GM23338 (cell line): ENCODE measurements at regions not wholly inside any gene's neighbourhood (a gene's known extent, or its start where the extent isn't known, plus 50 kb on each side); places are given as distances from the start of the nearest gene placed in this dataset.

Source experiments
- ATAC-seq: fragments of 200-7000 bp; cut with Tn5 transposase; 3 replicates; pipeline ENCODE4 v1.9.1; 2020
- DNase-seq: peaks from one replicate; pipeline ENCODE4 v3.0.0-alpha.2; 2015; ENCODE audit warnings: low spot score
- H2AFZ ChIP-seq: fragments of 200-600 bp; sonication (generic); 2 replicates; pipeline ENCODE4 v1.8.0; 2016; ENCODE audit warnings: antibody characterized with exemption, mild to moderate bottlenecking, moderate library complexity
- H3F3A ChIP-seq: fragments of 200-600 bp; sonication (generic); replicated peaks from 2 replicates; pipeline ENCODE4 v1.8.0; 2017; ENCODE audit warnings: antibody characterized with exemption, mixed run types, low read depth
- H3K27ac ChIP-seq: fragments of 200-600 bp; sonication (generic); 2 replicates; pipeline ENCODE4 v1.6.1; 2016; ENCODE audit warnings: low read depth
- H3K27me3 ChIP-seq: fragments of 200-600 bp; sonication (generic); 2 replicates; pipeline ENCODE4 v1.8.0; 2016; ENCODE audit warnings: mild to moderate bottlenecking, mixed run types, moderate library complexity; ENCODE audit not compliant: insufficient read depth
- H3K36me3 ChIP-seq: fragments of 200-600 bp; sonication (generic); 2 replicates; pipeline ENCODE4 v1.8.0; 2016; ENCODE audit warnings: mild to moderate bottlenecking; ENCODE audit not compliant: insufficient read depth
- H3K4me1 ChIP-seq: fragments of 200-600 bp; sonication (generic); 2 replicates; pipeline ENCODE4 v1.8.0; 2016; ENCODE audit warnings: mild to moderate bottlenecking, moderate library complexity; ENCODE audit not compliant: insufficient read depth
- H3K4me2 ChIP-seq: fragments of 200-600 bp; sonication (generic); 2 replicates; pipeline ENCODE4 v1.7.1; 2017; ENCODE audit warnings: mixed run types
- H3K4me3 ChIP-seq: fragments of 200-600 bp; sonication (generic); 2 replicates; pipeline ENCODE4 v1.6.1; 2016; ENCODE audit warnings: mixed run types
- H3K79me2 ChIP-seq: fragments of 200-600 bp; sonication (generic); replicated peaks from 2 replicates; pipeline ENCODE4 v1.8.0; 2017; ENCODE audit warnings: mild to moderate bottlenecking; ENCODE audit not compliant: insufficient read depth
- H3K9me2 ChIP-seq: fragments of 200-600 bp; sonication (generic); 2 replicates; pipeline ENCODE4 v1.8.0; 2017; ENCODE audit not compliant: insufficient read depth
- H4K20me1 ChIP-seq: fragments of 200-600 bp; sonication (generic); replicated peaks from 2 replicates; pipeline ENCODE4 v1.8.0; 2017; ENCODE audit warnings: mild to moderate bottlenecking; ENCODE audit not compliant: insufficient read depth
- H3K27ac Mint-ChIP-seq: 2 replicates; pipeline ENCODE4 v1.8.0; 2020; ENCODE audit warnings: inconsistent platforms, mild to moderate bottlenecking, moderate library complexity, mixed read lengths
- H3K27me3 Mint-ChIP-seq: 3 replicates; pipeline ENCODE4 v1.8.0; 2022; ENCODE audit warnings: low read depth, mild to moderate bottlenecking, moderate library complexity, mixed read lengths, inconsistent platforms; ENCODE audit not compliant: insufficient read depth, poor library complexity
- H3K36me3 Mint-ChIP-seq: 3 replicates; pipeline ENCODE4 v1.8.0; 2021; ENCODE audit warnings: low read depth, mild to moderate bottlenecking, inconsistent platforms, moderate library complexity, mixed read lengths
- H3K4me1 Mint-ChIP-seq: 3 replicates; pipeline ENCODE4 v1.8.0; 2020; ENCODE audit warnings: mild to moderate bottlenecking, inconsistent platforms, mixed read lengths
- H3K4me3 Mint-ChIP-seq: 3 replicates; pipeline ENCODE4 v1.8.0; 2021; ENCODE audit warnings: moderate library complexity, mild to moderate bottlenecking, inconsistent platforms, mixed read lengths
- H3K9me3 Mint-ChIP-seq: 3 replicates; pipeline ENCODE4 v1.8.0; 2020; ENCODE audit warnings: moderate library complexity, mild to moderate bottlenecking, inconsistent platforms, mixed read lengths
- CREB1 ChIP-seq: fragments of 250-450 bp; sonication (Bioruptor Pico); IDR thresholded peaks from 2 replicates; pipeline ENCODE4 v1.5.0; 2020; ENCODE audit warnings: low read depth, mild to moderate bottlenecking, moderate library complexity
- CTCF ChIP-seq, 2 experiments: fragments of 200-600 bp in 1 of 2; sonication (generic) in 1 of 2; conservative IDR thresholded peaks; 2 replicates each; pipeline versions ENCODE4 v1.5.1 to v1.6.1; 2016 to 2017; ENCODE audit warnings: antibody characterized with exemption in 2 of 2, low read depth in 2 of 2, mild to moderate bottlenecking in 2 of 2, moderate library complexity in 1 of 2
- ETS1 ChIP-seq: IDR thresholded peaks from 2 replicates; pipeline ENCODE4 v1.6.1; 2016; ENCODE audit warnings: antibody characterized with exemption
- EZH2 ChIP-seq: fragments of 200-600 bp; sonication (generic); IDR thresholded peaks from one replicate; pipeline ENCODE4 v1.8.0; 2017; ENCODE audit warnings: antibody characterized with exemption, mild to moderate bottlenecking, low read depth; ENCODE audit not compliant: unreplicated experiment
- JUNB ChIP-seq: IDR thresholded peaks from one replicate; pipeline ENCODE4 v1.6.1; 2016; ENCODE audit warnings: antibody characterized with exemption; ENCODE audit not compliant: unreplicated experiment
- NANOG ChIP-seq: IDR thresholded peaks from 2 replicates; pipeline ENCODE4 v1.6.1; 2016; ENCODE audit warnings: antibody characterized with exemption, borderline replicate concordance
- POLR2AphosphoS5 ChIP-seq: IDR thresholded peaks from 2 replicates; pipeline ENCODE4 v1.6.1; 2016; ENCODE audit warnings: antibody characterized with exemption, low read depth
- ZNF114 ChIP-seq: fragments of 250-450 bp; sonication (Bioruptor Pico); IDR thresholded peaks from 2 replicates; pipeline ENCODE4 v1.5.0; 2020; ENCODE audit warnings: mild to moderate bottlenecking, moderate library complexity
- ZNF331 ChIP-seq: fragments of 250-450 bp; sonication (Bioruptor Pico); IDR thresholded peaks from 2 replicates; pipeline ENCODE4 v1.5.0; 2020; ENCODE audit warnings: low read depth, mild to moderate bottlenecking, moderate library complexity
- ZNF462 ChIP-seq: fragments of 250-450 bp; sonication (Bioruptor Pico); IDR thresholded peaks from 2 replicates; pipeline ENCODE4 v1.5.0; 2020; ENCODE audit warnings: mild to moderate bottlenecking, moderate library complexity

GRCh38 chr3:107938143-107938542, 152.7 kb downstream of the CD47 start:
- ATAC-seq (peak; percentile 60), DNase-seq (peak; percentile 72)
- Histone ChIP-seq H3K9me2 (no peaks in the 10 kb centered on the region), H3K27me3 (no peaks in the 10 kb centered on the region), H3K4me3 (no peak overlapping the region), H3K27ac (no peak overlapping the region), H3K79me2 (no peaks in the 10 kb centered on the region), H3F3A (no peaks in the 10 kb centered on the region), H4K20me1 (no peaks in the 10 kb centered on the region; the same call in 1 of the 2 replicates), H2AFZ (no peak overlapping the region), H3K4me1 (peaks cover 4% of the 10 kb centered on the region; the same call in 1 of the 2 replicates), H3K36me3 (no peaks in the 10 kb centered on the region), H3K4me2 (no peak overlapping the region)
- TF ChIP-seq NANOG (no peak), CTCF (conservative IDR thresholded peaks at IDR 0.05; ENCODE audit: low read depth in 2 of 2) (peak; percentile 59 to 72)
- Mint-ChIP-seq H3K27ac (no peak overlapping the region), H3K4me3 (no peak overlapping the region), H3K27me3 (no peaks in the 10 kb centered on the region), H3K36me3 (no peaks in the 10 kb centered on the region), H3K9me3 (no peaks in the 10 kb centered on the region), H3K4me1 (peaks cover 10% of the 10 kb centered on the region; the same call in 2 of the 3 replicates)

- Histone ChIP-seq H3K27me3 (no peaks in the 10 kb centered on the region), H3K4me3 (no peak overlapping the region), H4K20me1 (no peaks in the 10 kb centered on the region), H3K79me2 (no peaks in the 10 kb centered on the region), H3F3A (no peaks in the 10 kb centered on the region), H2AFZ (no peak overlapping the region), H3K4me1 (peaks cover under 1% of the 10 kb centered on the region; the same call in 1 of the 2 replicates), H3K27ac (no peak overlapping the region), H3K9me2 (no peaks in the 10 kb centered on the region), H3K4me2 (no peak overlapping the region), H3K36me3 (no peaks in the 10 kb centered on the region)
- H3K27ac Mint-ChIP-seq = no peak overlapping the region
- H3K27me3 Mint-ChIP-seq = no peaks in the 10 kb centered on the region
- DNase-seq (no peak), ATAC-seq (no peak)
- no peak overlapping the region for H3K4me3 Mint-ChIP-seq
- H3K4me1 Mint-ChIP-seq = peaks cover 3% of the 10 kb centered on the region; the same call in 2 of the 3 replicates
- H3K36me3 Mint-ChIP-seq = no peaks in the 10 kb centered on the region
- H3K9me3 Mint-ChIP-seq = no peaks in the 10 kb centered on the region
- no peak for TF ChIP-seq ZNF462
- no peak for TF ChIP-seq ETS1
- TF ChIP-seq EZH2 = no peak
- no peak for TF ChIP-seq ZNF114
- TF ChIP-seq CTCF (conservative IDR thresholded peaks at IDR 0.05; ENCODE audit: low read depth in 2 of 2) = no peak
- no peak for TF ChIP-seq CREB1 (CRISPR knock-in tag)
- TF ChIP-seq JUNB = no peak
- no peak for TF ChIP-seq ZNF331 (CRISPR knock-in tag)
- TF ChIP-seq POLR2AphosphoS5 = no peak
Measured at GRCh38 chr3:107934808-107935207, 156.0 kb downstream of the CD47 start.
